IMR-90 (cell line): ENCODE measurements at regions not wholly inside any gene's neighbourhood (a gene's known extent, or its start where the extent isn't known, plus 50 kb on each side); places are given as distances from the start of the nearest gene placed in this dataset.

Source experiments
- ATAC-seq: fragments of 200-7000 bp; cut with Tn5 transposase; 2 replicates; pipeline ENCODE4 v1.9.1; 2020; ENCODE audit warnings: low read depth, mild to moderate bottlenecking, moderate library complexity
- BruUV-seq: library from RNA; stranded (reverse); fragments of 400-500 nt; replicated peaks from 2 replicates; lab custom pipeline; 2021; lab: Mats Ljungman, UMichigan
- CTCF ChIA-PET: fragments of 300-600 bp; formaldehyde crosslinking; extraction: SDS; loops from one replicate; lab custom pipeline; 2021; ENCODE audit warnings: antibody characterized with exemption; lab: Yijun Ruan, JAX
- POLR2A ChIA-PET: fragments of 300-600 bp; sonication (Branson Sonifier 250); formaldehyde crosslinking; loops from one replicate; lab custom pipeline; 2022; ENCODE audit warnings: antibody characterized with exemption; ENCODE audit not compliant: unreplicated experiment; lab: Charles Lee
- DNase-seq: peaks from one replicate; pipeline ENCODE4 v3.0.0; 2013
- H2AFZ ChIP-seq: replicated peaks from 2 replicates; pipeline ENCODE3; 2013; ENCODE audit warnings: low read length, mild to moderate bottlenecking; ENCODE audit not compliant: poor library complexity
- H2AK5ac ChIP-seq: 2 replicates; pipeline ENCODE4 v1.6.1; 2013; ENCODE audit warnings: low read depth, low read length, inconsistent platforms
- H2AK9ac ChIP-seq: replicated peaks from 2 replicates; pipeline ENCODE3; 2013; ENCODE audit warnings: mild to moderate bottlenecking, low read depth, low read length, moderate library complexity; ENCODE audit not compliant: poor library complexity
- H2BK120ac ChIP-seq: 2 replicates; pipeline ENCODE4 v1.6.1; 2013; ENCODE audit warnings: low read depth, low read length, inconsistent platforms
- H2BK15ac ChIP-seq: 3 replicates; pipeline ENCODE4 v1.6.1; 2013; ENCODE audit warnings: low read depth, low read length, inconsistent platforms
- H2BK20ac ChIP-seq: 2 replicates; pipeline ENCODE4 v1.6.1; 2013; ENCODE audit warnings: low read depth, mild to moderate bottlenecking, inconsistent platforms, low read length, moderate library complexity
- H2BK5ac ChIP-seq: 2 replicates; pipeline ENCODE4 v1.6.1; 2013; ENCODE audit warnings: mild to moderate bottlenecking, low read depth, low read length, inconsistent platforms; ENCODE audit not compliant: poor library complexity, severe bottlenecking
- H3K14ac ChIP-seq: replicated peaks from 2 replicates; pipeline ENCODE4 v1.6.1; 2013; ENCODE audit warnings: low read depth, low read length, inconsistent platforms
- H3K18ac ChIP-seq: 2 replicates; pipeline ENCODE4 v1.6.1; 2013; ENCODE audit warnings: low read depth, low read length, control low read depth
- H3K23ac ChIP-seq: 2 replicates; pipeline ENCODE4 v1.6.1; 2013; ENCODE audit warnings: low read depth, low read length, inconsistent platforms
- H3K27ac ChIP-seq: 2 replicates; pipeline ENCODE4 v1.5.1; 2013; ENCODE audit warnings: mild to moderate bottlenecking, control low read depth, low read length; ENCODE audit not compliant: insufficient read depth
- H3K27me3 ChIP-seq: 2 replicates; pipeline ENCODE4 v1.6.1; 2013; ENCODE audit warnings: low read length; ENCODE audit not compliant: control insufficient read depth, insufficient read depth
- H3K36me3 ChIP-seq: 2 replicates; pipeline ENCODE4 v1.6.1; 2013; ENCODE audit warnings: low read length, mixed read lengths; ENCODE audit not compliant: control insufficient read depth, insufficient read depth
- H3K4ac ChIP-seq: 2 replicates; pipeline ENCODE4 v1.6.1; 2013; ENCODE audit warnings: low read depth, low read length, inconsistent platforms
- H3K4me1 ChIP-seq: 2 replicates; pipeline ENCODE4 v1.6.1; 2013; ENCODE audit warnings: low read length, mixed read lengths; ENCODE audit not compliant: control insufficient read depth, insufficient read depth
- H3K4me2 ChIP-seq: 2 replicates; pipeline ENCODE4 v1.6.1; 2013; ENCODE audit warnings: low read depth, mild to moderate bottlenecking, control low read depth, low read length, moderate library complexity
- H3K4me3 ChIP-seq: 2 replicates; pipeline ENCODE4 v1.5.1; 2013; ENCODE audit warnings: low read depth, mild to moderate bottlenecking, control low read depth, low read length, moderate library complexity; ENCODE audit not compliant: insufficient read depth
- H3K56ac ChIP-seq: 2 replicates; pipeline ENCODE4 v1.6.1; 2013; ENCODE audit warnings: low read length, inconsistent platforms; ENCODE audit not compliant: insufficient read depth; ENCODE audit errors: extremely low read depth
- H3K79me1 ChIP-seq, 2 experiments: 2 replicates each; pipeline ENCODE4 v1.6.1; 2013; ENCODE audit warnings: low read length in 2 of 2, inconsistent platforms in 1 of 2, low read depth in 1 of 2
- H3K9ac ChIP-seq: 2 replicates; pipeline ENCODE4 v1.6.1; 2013; ENCODE audit warnings: low read depth, low read length, control low read depth
- H3K9me1 ChIP-seq: 2 replicates; pipeline ENCODE4 v1.6.1; 2013; ENCODE audit warnings: low read length, inconsistent platforms; ENCODE audit not compliant: insufficient read depth
- H3K9me3 ChIP-seq: 2 replicates; pipeline ENCODE4 v1.6.1; 2013; ENCODE audit warnings: low read length; ENCODE audit not compliant: control insufficient read depth, insufficient read depth
- H4K20me1 ChIP-seq: 2 replicates; pipeline ENCODE4 v1.6.1; 2013; ENCODE audit warnings: low read length, inconsistent platforms; ENCODE audit not compliant: insufficient read depth
- H4K5ac ChIP-seq: 2 replicates; pipeline ENCODE4 v1.6.1; 2013; ENCODE audit warnings: mild to moderate bottlenecking, low read depth, low read length, control low read depth
- H4K8ac ChIP-seq, 2 experiments: 2 replicates each; pipeline ENCODE4 v1.6.1; 2013; ENCODE audit warnings: low read depth in 2 of 2, low read length in 2 of 2, control low read depth in 1 of 2, inconsistent platforms in 1 of 2
- H4K91ac ChIP-seq: 2 replicates; pipeline ENCODE4 v1.6.1; 2013; ENCODE audit warnings: low read depth, low read length, inconsistent platforms; ENCODE audit not compliant: insufficient read depth
- BHLHE40 ChIP-seq: fragments of 150-350 bp; IDR thresholded peaks from 2 replicates; pipeline ENCODE4 v1.6.1; 2016; ENCODE audit warnings: mild to moderate bottlenecking, low read depth, low read length
- MAZ ChIP-seq: IDR thresholded peaks from 2 replicates; pipeline ENCODE4 v1.6.1; 2012; ENCODE audit warnings: low read depth, mild to moderate bottlenecking, low read length, improper control_type of control experiment, moderate library complexity, borderline replicate concordance
- WGBS, 2 experiments: methylation state at CpG; one replicate each; pipeline versions ENCODE4 v1.1.5 to v1.1.7; 2013; ENCODE audit warnings: missing lambda C conversion rate in 2 of 2; ENCODE audit not compliant: insufficient read length in 1 of 2; ENCODE audit errors: extremely low coverage in 2 of 2; 5-methylcytosine and 5-hydroxymethylcytosine counted together
- dilution Hi-C: fragments of 300-500 bp; cut with HindIII; formaldehyde crosslinking; loops from one replicate; pipeline ENCODE4 v1.14.3; 2018; ENCODE audit warnings: low sequenced_read_pairs; ENCODE audit not compliant: unreplicated experiment
- in situ Hi-C: fragments of 300-500 bp; cut with MboI; formaldehyde crosslinking; loops from 3 replicates; pipeline ENCODE4 v1.14.3; 2019; ENCODE audit warnings: low sequenced_read_pairs, inconsistent platforms, mixed read lengths
- intact Hi-C: fragments of 100-400 bp; cut with micrococcal nuclease; formaldehyde crosslinking; loops from 2 replicates; pipeline ENCODE4 v1.10.0; 2022

- H3K56ac ChIP-seq, result no peak overlapping the region
- no peak overlapping the region for H3K9ac ChIP-seq
- H3K27ac ChIP-seq, result no peak overlapping the region
- H4K8ac ChIP-seq, result no peak overlapping the region
- DNase-seq (no peak), ATAC-seq (no peak)
- intact Hi-C loops, result no loop called here
- no peak overlapping the region for H4K91ac ChIP-seq
- H4K5ac ChIP-seq, result no peak overlapping the region
- H2BK15ac ChIP-seq, result no peak overlapping the region
- no peak overlapping the region for H3K14ac ChIP-seq
- H2BK20ac ChIP-seq, result no peak overlapping the region
- BruUV-seq, result no TSS peak
- H3K27me3 ChIP-seq, result no peaks in the 10 kb centered on the region
- H3K9me3 ChIP-seq, result peaks cover 20% of the 10 kb centered on the region
- in situ Hi-C loops, result no loop called here
- ChIA-PET POLR2A (no interaction called here), CTCF (no interaction called here)
- H3K36me3 ChIP-seq, result no peaks in the 10 kb centered on the region
- H3K23ac ChIP-seq, result no peak overlapping the region
- no peak overlapping the region for H3K18ac ChIP-seq
- H3K4me3 ChIP-seq, result no peak overlapping the region
- no peaks in the 10 kb centered on the region for H3K4me1 ChIP-seq
- H3K79me1 ChIP-seq, result no peaks in the 10 kb centered on the region
- no peak overlapping the region for H3K4ac ChIP-seq
- dilution Hi-C loops, result no loop called here
- no peak overlapping the region for H3K4me2 ChIP-seq
- no peak overlapping the region for H2BK5ac ChIP-seq
- no peak overlapping the region for H2BK120ac ChIP-seq
- no peaks in the 10 kb centered on the region for H3K9me1 ChIP-seq
- no peak overlapping the region for H2AK5ac ChIP-seq
- H2AK9ac ChIP-seq, result no peak overlapping the region
- H2AFZ ChIP-seq, result no peak overlapping the region
- no peak for TF ChIP-seq MAZ
- no peak for TF ChIP-seq BHLHE40
- WGBS, 2 experiments, result no CpG with 5 or more reads among the region's 2 CpGs
- no peaks in the 10 kb centered on the region for H4K20me1 ChIP-seq
These were observed 151.5 kb upstream of the CELF4 start for GRCh38 chr18:37717098-37717497.
